EL (cell line): ENCODE measurements at regions not wholly inside any gene's neighbourhood (a gene's known extent, or its start where the extent isn't known, plus 50 kb on each side); places are given as distances from the start of the nearest gene placed in this dataset.

Experiments
- DNase-seq: peaks from one replicate; pipeline ENCODE4 v3.0.0-alpha.2; 2016

GRCh38 chr13:89673789-89674311 lies 1673.6 kb upstream of the MIR17HG start:
- no peak for DNase-seq

GRCh38 chr13:89678466-89679121 lies 1668.9 kb upstream of the MIR17HG start:
- DNase-seq = no peak

GRCh38 chr13:89684896-89685295 lies 1662.6 kb upstream of the MIR17HG start:
- DNase-seq = no peak

GRCh38 chr13:89686171-89686570 lies 1661.3 kb upstream of the MIR17HG start:
- DNase-seq = no peak

GRCh38 chr13:89687066-89687465 lies 1660.4 kb upstream of the MIR17HG start:
- no peak for DNase-seq

- no peak for DNase-seq
These were observed 1658.6 kb upstream of the MIR17HG start for GRCh38 chr13:89688918-89689317.

GRCh38 chr13:89694451-89694850 lies 1653.0 kb upstream of the MIR17HG start:
- DNase-seq = no peak

GRCh38 chr13:89695343-89696257 lies 1651.9 kb upstream of the MIR17HG start:
- DNase-seq = no peak

- no peak for DNase-seq
These were observed 1645.6 kb upstream of the MIR17HG start for GRCh38 chr13:89701913-89702312.

GRCh38 chr13:89704040-89704439 lies 1643.4 kb upstream of the MIR17HG start:
- DNase-seq = no peak

- DNase-seq = no peak
These were observed 1639.5 kb upstream of the MIR17HG start for GRCh38 chr13:89708013-89708412.

GRCh38 chr13:89721216-89721615 lies 1626.3 kb upstream of the MIR17HG start:
- DNase-seq = no peak

- DNase-seq = no peak
These were observed 1620.6 kb upstream of the MIR17HG start for GRCh38 chr13:89726690-89727435.

GRCh38 chr13:89733829-89734228 lies 1613.7 kb upstream of the MIR17HG start:
- no peak for DNase-seq

- DNase-seq = no peak
These were observed 1610.4 kb upstream of the MIR17HG start for GRCh38 chr13:89737051-89737450.

GRCh38 chr13:89738072-89738471 lies 1609.4 kb upstream of the MIR17HG start:
- no peak for DNase-seq

GRCh38 chr13:89740994-89741685 lies 1606.3 kb upstream of the MIR17HG start:
- DNase-seq = no peak

GRCh38 chr13:89746554-89746953 lies 1600.9 kb upstream of the MIR17HG start:
- no peak for DNase-seq

- no peak for DNase-seq
These were observed 1598.8 kb upstream of the MIR17HG start for GRCh38 chr13:89748716-89749115.

GRCh38 chr13:89749888-89750287 lies 1597.6 kb upstream of the MIR17HG start:
- DNase-seq = no peak

- no peak for DNase-seq
These were observed 1597.1 kb upstream of the MIR17HG start for GRCh38 chr13:89750371-89750770.

GRCh38 chr13:89751432-89751930 lies 1596.0 kb upstream of the MIR17HG start:
- no peak for DNase-seq
